ENCODE measurements at regions not wholly inside any gene's neighbourhood (a gene's known extent, or its start where the extent isn't known, plus 50 kb on each side); places are given as distances from the start of the nearest gene placed in this dataset.

GRCh38 chr10:128922619-128923196 lies 544.3 kb upstream of the MGMT start:
- DNase-seq (ENCODE audit: extremely low read depth, insufficient read length), result no peak
- no peaks in the 10 kb centered on the region for H3K36me3 ChIP-seq (ENCODE audit: control insufficient read depth, insufficient read depth, low read length)
- TF ChIP-seq, protein P1, sequence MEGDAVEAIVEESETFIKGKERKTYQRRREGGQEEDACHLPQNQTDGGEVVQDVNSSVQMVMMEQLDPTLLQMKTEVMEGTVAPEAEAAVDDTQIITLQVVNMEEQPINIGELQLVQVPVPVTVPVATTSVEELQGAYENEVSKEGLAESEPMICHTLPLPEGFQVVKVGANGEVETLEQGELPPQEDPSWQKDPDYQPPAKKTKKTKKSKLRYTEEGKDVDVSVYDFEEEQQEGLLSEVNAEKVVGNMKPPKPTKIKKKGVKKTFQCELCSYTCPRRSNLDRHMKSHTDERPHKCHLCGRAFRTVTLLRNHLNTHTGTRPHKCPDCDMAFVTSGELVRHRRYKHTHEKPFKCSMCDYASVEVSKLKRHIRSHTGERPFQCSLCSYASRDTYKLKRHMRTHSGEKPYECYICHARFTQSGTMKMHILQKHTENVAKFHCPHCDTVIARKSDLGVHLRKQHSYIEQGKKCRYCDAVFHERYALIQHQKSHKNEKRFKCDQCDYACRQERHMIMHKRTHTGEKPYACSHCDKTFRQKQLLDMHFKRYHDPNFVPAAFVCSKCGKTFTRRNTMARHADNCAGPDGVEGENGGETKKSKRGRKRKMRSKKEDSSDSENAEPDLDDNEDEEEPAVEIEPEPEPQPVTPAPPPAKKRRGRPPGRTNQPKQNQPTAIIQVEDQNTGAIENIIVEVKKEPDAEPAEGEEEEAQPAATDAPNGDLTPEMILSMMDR (IDR thresholded peaks at IDR 0.05; ENCODE audit: insufficient read depth, low read length, poor library complexity, severe bottlenecking), result no peak
- H3K4me3 ChIP-seq (replicated peaks; ENCODE audit: low read depth, low read length), result no peak overlapping the region
- no peaks in the 10 kb centered on the region for H3K27me3 ChIP-seq (replicated peaks; ENCODE audit: control insufficient read depth, insufficient read depth, low read length)

- TF ChIP-seq, protein P1 (IDR thresholded peaks at IDR 0.05; ENCODE audit: insufficient read depth, low read length, poor library complexity, severe bottlenecking), result no peak
- Histone ChIP-seq H3K36me3 (ENCODE audit: control insufficient read depth, insufficient read depth, low read length) (no peaks in the 10 kb centered on the region), H3K4me3 (replicated peaks; ENCODE audit: low read depth, low read length) (no peak overlapping the region), H3K27me3 (replicated peaks; ENCODE audit: control insufficient read depth, insufficient read depth, low read length) (no peaks in the 10 kb centered on the region)
- no peak for DNase-seq (ENCODE audit: extremely low read depth, insufficient read length)
Observed at GRCh38 chr10:128924918-128925317, 542.1 kb upstream of the MGMT start.

DNA sequence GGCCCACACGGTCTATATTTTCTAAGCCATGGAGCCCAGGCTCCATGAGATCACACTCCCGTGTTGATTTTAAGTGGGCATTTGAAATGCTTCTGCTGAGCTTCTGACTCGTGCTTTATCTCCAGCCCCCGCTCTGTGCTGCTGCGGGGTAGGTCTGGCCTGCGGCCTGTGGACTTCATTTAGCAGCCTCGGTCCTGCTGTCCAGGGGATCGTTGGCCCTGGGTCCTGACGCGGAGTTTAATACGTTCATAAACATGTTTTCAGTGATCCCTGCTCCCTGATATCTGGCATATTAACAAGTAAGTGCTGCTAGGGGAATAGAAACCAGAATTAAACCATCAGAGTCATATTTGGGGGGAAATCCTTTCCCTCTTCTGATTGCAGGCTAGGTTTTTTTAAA lies 540.3 kb upstream of the MGMT start:
- Histone ChIP-seq H3K36me3 (ENCODE audit: control insufficient read depth, insufficient read depth, low read length) (no peaks in the 10 kb centered on the region), H3K4me3 (replicated peaks; ENCODE audit: low read depth, low read length) (no peak overlapping the region), H3K27me3 (replicated peaks; ENCODE audit: control insufficient read depth, insufficient read depth, low read length) (no peaks in the 10 kb centered on the region)
- DNase-seq (ENCODE audit: extremely low read depth, insufficient read length), result no peak
- TF ChIP-seq, protein P1 (IDR thresholded peaks at IDR 0.05; ENCODE audit: insufficient read depth, low read length, poor library complexity, severe bottlenecking), result no peak

DNA sequence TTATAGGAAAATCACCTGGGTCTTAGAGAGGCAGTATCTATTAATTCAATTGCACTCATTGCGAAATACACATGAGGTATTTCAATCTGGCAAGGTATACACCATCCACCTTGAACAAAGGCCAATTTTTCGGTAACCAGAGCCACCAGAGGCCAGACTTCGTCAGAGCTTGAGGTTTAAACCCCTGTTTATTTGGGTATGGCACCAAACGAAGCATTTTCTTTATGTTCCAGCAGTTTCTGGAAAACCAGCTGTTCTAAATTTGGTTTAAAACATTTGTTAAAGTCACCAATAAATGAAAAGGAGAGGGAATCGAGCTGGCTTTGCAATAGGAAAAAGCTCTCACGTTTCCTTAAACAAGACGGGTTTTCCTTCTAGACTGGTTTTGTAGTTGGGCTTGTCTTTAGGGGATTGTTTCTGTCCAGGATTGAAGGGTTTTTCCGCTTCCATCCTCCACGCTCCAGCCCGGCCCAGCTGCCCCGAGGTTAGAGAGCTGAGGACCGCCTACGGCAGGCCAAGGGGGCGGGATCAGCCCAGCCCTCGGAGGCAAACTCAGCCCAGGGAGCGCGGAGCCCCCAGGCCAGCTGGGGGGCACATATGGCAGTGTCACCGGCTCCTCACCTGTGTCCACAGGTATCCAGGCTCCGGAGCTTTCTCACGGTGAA lies 539.4 kb upstream of the MGMT start:
- TF ChIP-seq, protein P1 (IDR thresholded peaks at IDR 0.05; ENCODE audit: insufficient read depth, low read length, poor library complexity, severe bottlenecking), result no peak
- DNase-seq (ENCODE audit: extremely low read depth, insufficient read length), result no peak
- H3K27me3 ChIP-seq (replicated peaks; ENCODE audit: control insufficient read depth, insufficient read depth, low read length), result no peaks in the 10 kb centered on the region
- no peak overlapping the region for H3K4me3 ChIP-seq (replicated peaks; ENCODE audit: low read depth, low read length)
- no peaks in the 10 kb centered on the region for H3K36me3 ChIP-seq (ENCODE audit: control insufficient read depth, insufficient read depth, low read length)

DNA sequence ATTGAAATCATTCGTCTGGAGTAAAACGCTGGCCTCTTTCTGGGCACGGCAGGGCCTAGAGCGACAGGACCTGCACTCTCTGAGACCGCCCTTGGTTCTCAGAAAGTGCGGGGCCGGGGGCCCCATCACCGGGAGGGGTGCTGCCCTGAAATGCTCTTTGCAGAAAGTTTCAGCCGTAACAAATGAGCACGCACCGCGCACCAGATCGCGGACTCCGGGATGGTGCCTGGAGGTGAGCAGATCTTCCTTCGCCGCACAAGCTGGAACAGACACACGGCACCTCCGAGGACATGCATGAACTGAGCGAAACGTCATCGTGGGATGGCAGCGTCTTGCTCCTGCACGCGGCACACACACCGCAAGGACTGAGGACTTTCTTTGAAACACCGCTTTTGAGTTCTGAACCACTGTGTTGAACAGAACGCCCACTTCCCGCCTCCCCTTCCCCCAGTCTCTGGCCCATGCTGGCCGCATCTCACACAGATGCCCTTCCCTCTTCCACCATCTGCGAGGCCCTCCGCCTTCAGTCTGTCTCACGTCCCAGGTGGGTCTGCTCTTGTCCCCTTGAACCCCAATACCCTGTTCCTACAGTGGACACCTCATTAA lies 538.7 kb upstream of the MGMT start:
- no peak overlapping the region for H3K4me3 ChIP-seq (replicated peaks; ENCODE audit: low read depth, low read length)
- TF ChIP-seq, protein P1 (IDR thresholded peaks at IDR 0.05; ENCODE audit: insufficient read depth, low read length, poor library complexity, severe bottlenecking), result no peak
- DNase-seq (ENCODE audit: extremely low read depth, insufficient read length), result no peak
- no peaks in the 10 kb centered on the region for H3K27me3 ChIP-seq (replicated peaks; ENCODE audit: control insufficient read depth, insufficient read depth, low read length)
- H3K36me3 ChIP-seq (ENCODE audit: control insufficient read depth, insufficient read depth, low read length), result no peaks in the 10 kb centered on the region

Measured in GM06990 (cell line).